GM12878 (cell line): ENCODE measurements at regions not wholly inside any gene's neighbourhood (a gene's known extent, or its start where the extent isn't known, plus 50 kb on each side); places are given as distances from the start of the nearest gene placed in this dataset.

Experiments used
- ATAC-seq: fragments of 200-7000 bp; cut with Tn5 transposase; 3 replicates; pipeline ENCODE4 v1.9.1; 2020; ENCODE audit warnings: mild to moderate bottlenecking, moderate library complexity
- BruUV-seq: library from RNA; stranded (reverse); fragments of 400-500 nt; replicated peaks from 2 replicates; lab custom pipeline; 2021; lab: Mats Ljungman, UMichigan
- CTCF ChIA-PET: fragments of 300-600 bp; sonication (Branson Sonifier 250); formaldehyde crosslinking; extraction: SDS; loops from one replicate; lab custom pipeline; 2021; ENCODE audit warnings: inconsistent platforms; lab: Yijun Ruan, JAX
- POLR2A ChIA-PET: fragments of 350-600 bp; formaldehyde crosslinking; extraction: SDS; loops from one replicate; lab custom pipeline; 2021; ENCODE audit warnings: inconsistent platforms; lab: Charles Lee
- RAD21 ChIA-PET: fragments of 300-600 bp; sonication (Branson Sonifier 250); formaldehyde crosslinking; loops from one replicate; lab custom pipeline; 2023; ENCODE audit warnings: antibody characterized with exemption; ENCODE audit not compliant: unreplicated experiment; lab: Charles Lee
- SMC1A ChIA-PET: fragments of 300-600 bp; sonication (Branson Sonifier 250); formaldehyde crosslinking; loops from one replicate; lab custom pipeline; 2023; ENCODE audit not compliant: unreplicated experiment, uncharacterized antibody; lab: Charles Lee
- DNase-seq: peaks from one replicate; pipeline ENCODE4 v3.0.0-alpha.2; 2011; ENCODE audit warnings: low read depth, low spot score
- FAIRE-seq: peaks from 3 replicates; lab custom pipeline; 2011; peaks lifted over from hg19 to GRCh38; lab: Jason Lieb, UNC
- H2AFZ ChIP-seq: 2 replicates; pipeline ENCODE4 v1.6.0; 2011; ENCODE audit warnings: low read depth, low read length, control low read depth; ENCODE audit not compliant: control insufficient read depth
- H3K27ac ChIP-seq: 2 replicates; pipeline ENCODE4 v1.5.1; 2011; ENCODE audit warnings: control low read depth; ENCODE audit not compliant: control insufficient read depth, insufficient read depth
- H3K27me3 ChIP-seq, 2 experiments: replicated peaks in 1 of 2; 2 replicates each; pipeline versions ENCODE4 v1.6.0 to v1.6.1; 2011; ENCODE audit warnings: low read length in 1 of 2; ENCODE audit not compliant: control insufficient read depth in 2 of 2, insufficient read depth in 2 of 2
- H3K36me3 ChIP-seq, 2 experiments: 2 replicates each; pipeline ENCODE4 v1.5.1; 2011; ENCODE audit warnings: low read length in 1 of 2; ENCODE audit not compliant: control insufficient read depth in 2 of 2, insufficient read depth in 2 of 2
- H3K4me1 ChIP-seq: 2 replicates; pipeline ENCODE4 v1.6.1; 2011; ENCODE audit warnings: mild to moderate bottlenecking, low read length, moderate library complexity, mixed read lengths; ENCODE audit not compliant: control insufficient read depth, insufficient read depth
- H3K4me2 ChIP-seq: 2 replicates; pipeline ENCODE4 v1.6.0; 2011; ENCODE audit warnings: control low read depth; ENCODE audit not compliant: control insufficient read depth, insufficient read depth
- H3K4me3 ChIP-seq: fragments of 200-600 bp; sonication (generic); 2 replicates; pipeline ENCODE4 v1.5.1; 2016
- H3K79me2 ChIP-seq: 2 replicates; pipeline ENCODE4 v1.6.0; 2011; ENCODE audit warnings: low read length; ENCODE audit not compliant: control insufficient read depth, insufficient read depth
- H3K9ac ChIP-seq: 2 replicates; pipeline ENCODE4 v1.8.0; 2011; ENCODE audit warnings: low read length, control low read depth, mixed read lengths; ENCODE audit not compliant: control insufficient read depth, insufficient read depth
- H3K9me3 ChIP-seq: replicated peaks from 3 replicates; pipeline ENCODE4 v1.5.1; 2011; ENCODE audit warnings: mild to moderate bottlenecking, low read length; ENCODE audit not compliant: control insufficient read depth, insufficient read depth
- H4K20me1 ChIP-seq: 2 replicates; pipeline ENCODE4 v1.6.0; 2011; ENCODE audit not compliant: control insufficient read depth, insufficient read depth
- EP300 ChIP-seq, 2 experiments: fragments of 150-350 bp in 1 of 2; IDR thresholded peaks; 2 replicates each; pipeline ENCODE4 v1.6.1; 2011 to 2012; ENCODE audit warnings: low read depth in 2 of 2, low read length in 2 of 2, borderline replicate concordance in 1 of 2, improper control_type of control experiment in 1 of 2, inconsistent platforms in 1 of 2; ENCODE audit not compliant: control insufficient read depth in 1 of 2
- EZH2 ChIP-seq: IDR thresholded peaks from 2 replicates; pipeline ENCODE4 v1.6.1; 2012; ENCODE audit warnings: low read depth, mild to moderate bottlenecking, control low read depth, inconsistent platforms, low read length, borderline replicate concordance; ENCODE audit not compliant: control insufficient read depth
- NFIC ChIP-seq: IDR thresholded peaks from 2 replicates; pipeline ENCODE4 v1.6.1; 2012; ENCODE audit warnings: low read depth, mild to moderate bottlenecking, inconsistent platforms, low read length, moderate library complexity
- POLR2AphosphoS2 ChIP-seq: IDR thresholded peaks from 2 replicates; pipeline ENCODE4 v1.6.1; 2011; ENCODE audit warnings: low read depth, mild to moderate bottlenecking, low read length, improper control_type of control experiment, moderate library complexity
- PRDM15 ChIP-seq: fragments of 450-650 bp; formaldehyde crosslinking; IDR thresholded peaks from 2 replicates; pipeline ENCODE4 v1.4.0; 2020; ENCODE audit warnings: mild to moderate bottlenecking, moderate library complexity
- RFX5 ChIP-seq: IDR thresholded peaks from 2 replicates; pipeline ENCODE4 v1.6.1; 2011; ENCODE audit warnings: low read depth, low read length, improper control_type of control experiment
- ZBTB40 ChIP-seq: fragments of 450-650 bp; IDR thresholded peaks from 2 replicates; pipeline ENCODE4 v1.6.1; 2016; ENCODE audit warnings: mild to moderate bottlenecking, moderate library complexity, borderline replicate concordance
- ZNF384 ChIP-seq: IDR thresholded peaks from 2 replicates; pipeline ENCODE4 v1.6.1; 2012; ENCODE audit warnings: low read depth, mild to moderate bottlenecking, low read length, improper control_type of control experiment, borderline replicate concordance
- in situ Hi-C: fragments of 300-500 bp; cut with MboI; formaldehyde crosslinking; loops from 9 replicates; pipeline ENCODE4 v1.14.3; 2018; ENCODE audit warnings: mixed read lengths
- intact Hi-C: fragments of 100-400 bp; cut with micrococcal nuclease; formaldehyde crosslinking; loops from one replicate; pipeline ENCODE4 v1.14.2; 2022; ENCODE audit not compliant: unreplicated experiment

- no peak for TF ChIP-seq PRDM15 (CRISPR knock-in tag)
- TF ChIP-seq EP300 (IDR thresholded peaks at IDR 0.05; ENCODE audit: borderline replicate concordance in 1 of 2, control insufficient read depth in 1 of 2, low read depth in 2 of 2, low read length in 2 of 2): no peak
These were observed 208.1 kb downstream of the ARHGAP12 start (continued) for GRCh38 chr10:31720546-31720945.

GRCh38 chr10:31709476-31709875, 219.2 kb downstream of the ARHGAP12 start:
- no peak for FAIRE-seq
- Histone ChIP-seq H3K4me2 (no peak overlapping the region), H2AFZ (no peak overlapping the region), H3K79me2 (peaks cover 2% of the 10 kb centered on the region), H3K36me3 (no peaks in the 10 kb centered on the region), H3K4me1 (peaks cover 31% of the 10 kb centered on the region), H4K20me1 (no peaks in the 10 kb centered on the region), H3K27ac (no peak overlapping the region), H3K9me3 (peaks cover 11% of the 10 kb centered on the region; the same call in 2 of the 3 replicates), H3K4me3 (no peak overlapping the region), H3K27me3 (no peaks in the 10 kb centered on the region), H3K9ac (no peak overlapping the region)
- ATAC-seq: no peak
- no peak for DNase-seq
- TF ChIP-seq POLR2AphosphoS2 (no peak), EZH2 (no peak), ZNF384 (no peak), ZBTB40 (no peak), NFIC (no peak), RFX5 (no peak)
- CTCF ChIA-PET: interaction anchor here (0.6 to 3.2 kb wide), 7 partner anchors 18 to 153 kb away, joined by 3 to 21 read pairs (median 5); no protein-coding TSS in a partner anchor
- intact Hi-C loops: loop anchor here (2.0 to 10.0 kb wide), 5 partner anchors 51 to 975 kb away; no protein-coding TSS in a partner anchor
- BruUV-seq: no TSS peak
- in situ Hi-C loops: no loop called here
- POLR2A ChIA-PET: interaction anchor here (1.0 to 1.3 kb wide), 3 partner anchors 17 to 361 kb away, joined by 3 to 6 read pairs (median 3); no protein-coding TSS in a partner anchor
- SMC1A ChIA-PET: interaction anchor here (0.6 to 1.8 kb wide), 8 partner anchors 11 to 961 kb away, joined by 3 to 11 read pairs (median 4); no protein-coding TSS in a partner anchor
- RAD21 ChIA-PET: interaction anchor here (1.2 to 1.9 kb wide), 6 partner anchors 59 to 925 kb away, joined by 3 to 10 read pairs (median 4); no protein-coding TSS in a partner anchor
